Ovary (tissue), 7 donors: ENCODE measurements at regions not wholly inside any gene's neighbourhood (a gene's known extent, or its start where the extent isn't known, plus 50 kb on each side); places are given as distances from the start of the nearest gene placed in this dataset.

Source experiments
- DNase-seq, 5 donors: peaks; one replicate each; pipeline ENCODE4 v3.0.0-alpha.2; 2019 to 2020
- H3K27ac ChIP-seq, 2 donors: fragments of 200-600 bp; one replicate each; pipeline versions ENCODE4 v1.5.1 to v1.8.0; 2019 to 2022
- H3K27me3 ChIP-seq: fragments of 200-600 bp; one replicate; pipeline ENCODE4 v1.8.0; 2022
- H3K36me3 ChIP-seq: fragments of 200-600 bp; sonication (generic); one replicate; pipeline ENCODE4 v1.5.1; 2019
- H3K4me1 ChIP-seq: one replicate; pipeline ENCODE4 v1.8.1; 2013; ENCODE audit warnings: mild to moderate bottlenecking, moderate library complexity; ENCODE audit not compliant: insufficient read depth
- H3K4me3 ChIP-seq: fragments of 200-600 bp; sonication (generic); one replicate; pipeline ENCODE4 v1.5.1; 2017
- H3K9me3 ChIP-seq, 2 donors: fragments of 200-600 bp in 1 of 2; sonication (generic) in 1 of 2; one replicate each; pipeline versions ENCODE4 v1.5.1 to v1.8.1; 2013 to 2019; ENCODE audit warnings: mild to moderate bottlenecking in 1 of 2, moderate library complexity in 1 of 2
- CTCF ChIP-seq, 3 donors: fragments of 450-650 bp in 2 of 3; fragments of 200-600 bp in 1 of 3; IDR thresholded peaks; one replicate each; pipeline versions ENCODE4 v1.5.1 to v1.8.0; 2016 to 2022; ENCODE audit warnings: antibody characterized with exemption in 3 of 3, mild to moderate bottlenecking in 1 of 3
- EP300 ChIP-seq: sonication (generic); formaldehyde crosslinking; IDR thresholded peaks from one replicate; pipeline ENCODE4 v1.6.1; 2017; ENCODE audit warnings: antibody characterized with exemption
- POLR2A ChIP-seq: fragments of 450-650 bp; IDR thresholded peaks from one replicate; pipeline ENCODE4 v1.6.1; 2017; ENCODE audit warnings: antibody characterized with exemption, mild to moderate bottlenecking, moderate library complexity
- WGBS, 3 donors: extraction: QIAGEN DNeasy Blood & Tissue Kit in 1 of 3; methylation state at CpG; one replicate each; pipeline versions ENCODE4 v1.1.5 to v1.1.7; 2013 to 2017; 5-methylcytosine and 5-hydroxymethylcytosine counted together
- intact Hi-C, 4 donors: fragments of 100-400 bp; cut with DNase I; formaldehyde crosslinking; loops; one replicate each; pipeline versions ENCODE4 v1.11.0 to v1.15.1; 2022 to 2023
- donor health status: DM: no; HTN: no; CAD: no; lungs with moderate emphysema.
- donor health status: DM: no; HTN: no; CAD: no.
- donor health status: Bipolar disorder and iron deficiency.
- donor health status: DM: no; HTN: no; CAD: no.
- donor health status: DM: yes; HTN: yes; CAD: no.

GRCh38 chr13:52903320-52903719 lies 54.9 kb upstream of the PCDH8 start:
- no peaks in the 10 kb centered on the region for H3K9me3 ChIP-seq
- no peaks in the 10 kb centered on the region for H3K4me1 ChIP-seq
- no peaks in the 10 kb centered on the region for H3K27me3 ChIP-seq
- H3K36me3 ChIP-seq: no peaks in the 10 kb centered on the region
- no peak for DNase-seq
- intact Hi-C loops: no loop called here
- H3K27ac ChIP-seq: no peak overlapping the region
- H3K4me3 ChIP-seq: no peak overlapping the region
- TF ChIP-seq CTCF (IDR thresholded peaks at IDR 0.05) (no peak), POLR2A (no peak), EP300 (no peak)
- 52 to 69% (median 63%) methylated on average over 4 of the region's 4 CpGs for WGBS, 3 donors

- TF ChIP-seq EP300 (no peak), CTCF (IDR thresholded peaks at IDR 0.05) (no peak), POLR2A (no peak)
- Histone ChIP-seq H3K27ac (no peak overlapping the region), H3K36me3 (no peaks in the 10 kb centered on the region), H3K4me1 (peaks cover 2% of the 10 kb centered on the region), H3K4me3 (no peak overlapping the region), H3K27me3 (no peaks in the 10 kb centered on the region), H3K9me3 (no peaks in the 10 kb centered on the region)
- intact Hi-C loops: no loop called here
- DNase-seq: no peak
- 88 to 92% (median 91%) methylated on average over 5 of the region's 5 CpGs for WGBS, 3 donors
Observed at GRCh38 chr13:52899206-52899605, 50.8 kb upstream of the PCDH8 start.
